ENCODE measurements at regions not wholly inside any gene's neighbourhood (a gene's known extent, or its start where the extent isn't known, plus 50 kb on each side); places are given as distances from the start of the nearest gene placed in this dataset.

DNA sequence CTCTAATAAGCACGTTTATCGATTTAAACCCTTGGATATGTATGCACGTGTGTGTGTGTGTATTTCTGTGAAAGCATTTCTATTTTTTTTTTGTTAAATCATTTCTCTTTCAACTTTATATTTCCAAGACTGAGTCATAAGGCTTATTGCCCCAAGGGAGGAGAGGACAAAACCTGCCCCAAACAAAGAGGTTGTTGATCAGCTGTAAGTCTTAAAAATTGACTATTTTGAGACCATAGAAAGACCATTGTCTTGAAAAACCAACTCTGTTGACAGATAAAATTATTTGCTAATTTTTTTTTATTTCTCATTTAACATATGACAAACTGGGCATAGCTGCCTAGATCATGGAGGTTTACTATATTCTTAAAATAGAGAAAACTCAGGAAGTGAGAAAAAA lies 222.4 kb downstream of the FMR1NB start:
- TF ChIP-seq SUZ12 (IDR thresholded peaks at IDR 0.05; ENCODE audit: extremely low read depth, insufficient read depth, insufficient read length), result no peak
- TF ChIP-seq ZNF274 (IDR thresholded peaks at IDR 0.05; ENCODE audit: low read depth, low read length), result no peak
- no peak for TF ChIP-seq YY1 (IDR thresholded peaks at IDR 0.05; ENCODE audit: insufficient read depth, insufficient read length)
- H3K9me3 ChIP-seq (ENCODE audit: insufficient read depth, low read length), result no peaks in the 10 kb centered on the region
- DNase-seq (ENCODE audit: low read depth, low spot score), result no peak
- H3K4me3 ChIP-seq (ENCODE audit: insufficient read length, low read depth), result no peak overlapping the region
- H3K9ac ChIP-seq (ENCODE audit: insufficient read length, low read depth), result no peak overlapping the region
- H3K27me3 ChIP-seq (ENCODE audit: insufficient read depth, insufficient read length), result no peaks in the 10 kb centered on the region
- no peaks in the 10 kb centered on the region for H3K4me1 ChIP-seq (ENCODE audit: insufficient read depth, insufficient read length)
- no peaks in the 10 kb centered on the region for H3K36me3 ChIP-seq (ENCODE audit: insufficient read depth, insufficient read length, low read length)

DNA sequence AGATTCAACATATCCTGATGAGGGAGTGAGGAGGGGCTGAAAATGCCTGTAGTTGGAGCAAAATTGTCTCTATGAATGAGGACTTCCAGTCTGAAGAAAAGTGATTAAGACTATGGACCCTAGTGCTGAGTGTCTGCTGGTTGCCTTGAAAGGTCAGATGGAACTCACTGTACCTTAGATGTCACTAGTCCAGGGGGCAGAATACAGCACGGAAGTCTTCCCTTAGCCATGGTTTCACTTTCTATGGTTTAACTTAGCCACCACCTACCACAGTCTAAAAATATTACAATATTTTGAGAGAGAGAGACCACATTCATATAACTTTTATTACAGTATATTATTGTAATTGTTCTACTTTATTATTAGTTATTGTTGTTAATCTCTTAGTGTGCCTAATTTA lies 223.1 kb downstream of the FMR1NB start:
- Histone ChIP-seq H3K27me3 (ENCODE audit: insufficient read depth, insufficient read length) (no peaks in the 10 kb centered on the region), H3K4me3 (ENCODE audit: insufficient read length, low read depth) (no peak overlapping the region), H3K9me3 (ENCODE audit: insufficient read depth, low read length) (no peaks in the 10 kb centered on the region), H3K4me1 (ENCODE audit: insufficient read depth, insufficient read length) (no peaks in the 10 kb centered on the region), H3K9ac (ENCODE audit: insufficient read length, low read depth) (no peak overlapping the region), H3K36me3 (ENCODE audit: insufficient read depth, insufficient read length, low read length) (no peaks in the 10 kb centered on the region)
- TF ChIP-seq SUZ12 (IDR thresholded peaks at IDR 0.05; ENCODE audit: extremely low read depth, insufficient read depth, insufficient read length) (no peak), ZNF274 (IDR thresholded peaks at IDR 0.05; ENCODE audit: low read depth, low read length) (no peak), YY1 (IDR thresholded peaks at IDR 0.05; ENCODE audit: insufficient read depth, insufficient read length) (no peak)
- DNase-seq (ENCODE audit: low read depth, low spot score), result no peak

GRCh38 chrX:148214786-148215185 lies 233.6 kb downstream of the FMR1NB start:
- Histone ChIP-seq H3K9ac (ENCODE audit: insufficient read length, low read depth) (no peak overlapping the region), H3K9me3 (ENCODE audit: insufficient read depth, low read length) (peaks cover 6% of the 10 kb centered on the region; the same call in 1 of the 2 replicates), H3K27me3 (ENCODE audit: insufficient read depth, insufficient read length) (no peaks in the 10 kb centered on the region), H3K4me1 (ENCODE audit: insufficient read depth, insufficient read length) (no peaks in the 10 kb centered on the region), H3K36me3 (ENCODE audit: insufficient read depth, insufficient read length, low read length) (no peaks in the 10 kb centered on the region), H3K4me3 (ENCODE audit: insufficient read length, low read depth) (no peak overlapping the region)
- TF ChIP-seq SUZ12 (IDR thresholded peaks at IDR 0.05; ENCODE audit: extremely low read depth, insufficient read depth, insufficient read length), result no peak
- no peak for TF ChIP-seq YY1 (IDR thresholded peaks at IDR 0.05; ENCODE audit: insufficient read depth, insufficient read length)
- no peak for TF ChIP-seq ZNF274 (IDR thresholded peaks at IDR 0.05; ENCODE audit: low read depth, low read length)
- no peak for DNase-seq (ENCODE audit: low read depth, low spot score)

- no peak overlapping the region for H3K9ac ChIP-seq (ENCODE audit: insufficient read length, low read depth)
- no peaks in the 10 kb centered on the region for H3K9me3 ChIP-seq (ENCODE audit: insufficient read depth, low read length)
- no peak overlapping the region for H3K4me3 ChIP-seq (ENCODE audit: insufficient read length, low read depth)
- no peaks in the 10 kb centered on the region for H3K27me3 ChIP-seq (ENCODE audit: insufficient read depth, insufficient read length)
- TF ChIP-seq YY1 (IDR thresholded peaks at IDR 0.05; ENCODE audit: insufficient read depth, insufficient read length) (no peak), ZNF274 (IDR thresholded peaks at IDR 0.05; ENCODE audit: low read depth, low read length) (no peak), SUZ12 (IDR thresholded peaks at IDR 0.05; ENCODE audit: extremely low read depth, insufficient read depth, insufficient read length) (no peak)
- H3K36me3 ChIP-seq (ENCODE audit: insufficient read depth, insufficient read length, low read length), result no peaks in the 10 kb centered on the region
- no peak for DNase-seq (ENCODE audit: low read depth, low spot score)
- H3K4me1 ChIP-seq (ENCODE audit: insufficient read depth, insufficient read length), result no peaks in the 10 kb centered on the region
Measured at GRCh38 chrX:148215726-148216125, 234.6 kb downstream of the FMR1NB start.

- H3K9ac ChIP-seq (ENCODE audit: insufficient read length, low read depth), result no peak overlapping the region
- H3K4me1 ChIP-seq (ENCODE audit: insufficient read depth, insufficient read length), result no peaks in the 10 kb centered on the region
- no peak for TF ChIP-seq SUZ12 (IDR thresholded peaks at IDR 0.05; ENCODE audit: extremely low read depth, insufficient read depth, insufficient read length)
- no peak for TF ChIP-seq ZNF274 (IDR thresholded peaks at IDR 0.05; ENCODE audit: low read depth, low read length)
- no peak for TF ChIP-seq YY1 (IDR thresholded peaks at IDR 0.05; ENCODE audit: insufficient read depth, insufficient read length)
- no peak overlapping the region for H3K4me3 ChIP-seq (ENCODE audit: insufficient read length, low read depth)
- no peaks in the 10 kb centered on the region for H3K9me3 ChIP-seq (ENCODE audit: insufficient read depth, low read length)
- no peak for DNase-seq (ENCODE audit: low read depth, low spot score)
- no peaks in the 10 kb centered on the region for H3K36me3 ChIP-seq (ENCODE audit: insufficient read depth, insufficient read length, low read length)
- no peaks in the 10 kb centered on the region for H3K27me3 ChIP-seq (ENCODE audit: insufficient read depth, insufficient read length)
Measured at GRCh38 chrX:148223361-148223760, 242.2 kb downstream of the FMR1NB start.

DNA sequence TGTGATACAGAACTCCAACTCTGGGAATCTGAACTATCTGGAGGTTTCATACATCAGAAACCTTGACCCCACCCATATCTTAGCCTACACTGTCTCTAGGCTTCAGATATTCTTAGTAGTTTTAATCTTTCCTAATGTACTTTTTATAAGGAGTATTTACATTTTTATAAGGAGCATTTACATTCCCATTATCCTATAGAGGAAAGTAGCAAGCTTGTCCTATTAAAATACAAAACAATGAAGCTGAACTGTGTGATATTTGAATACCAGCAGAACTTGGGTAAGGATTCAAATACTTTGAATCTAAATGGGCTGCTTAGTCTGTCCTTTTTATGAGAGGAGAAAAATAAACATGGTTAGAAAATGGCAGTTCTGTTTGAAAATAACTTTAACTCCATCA lies 247.4 kb downstream of the FMR1NB start:
- Histone ChIP-seq H3K4me1 (ENCODE audit: insufficient read depth, insufficient read length) (no peaks in the 10 kb centered on the region), H3K9ac (ENCODE audit: insufficient read length, low read depth) (no peak overlapping the region), H3K36me3 (ENCODE audit: insufficient read depth, insufficient read length, low read length) (no peaks in the 10 kb centered on the region), H3K27me3 (ENCODE audit: insufficient read depth, insufficient read length) (no peaks in the 10 kb centered on the region), H3K4me3 (ENCODE audit: insufficient read length, low read depth) (no peak overlapping the region), H3K9me3 (ENCODE audit: insufficient read depth, low read length) (no peaks in the 10 kb centered on the region)
- no peak for DNase-seq (ENCODE audit: low read depth, low spot score)
- TF ChIP-seq ZNF274 (IDR thresholded peaks at IDR 0.05; ENCODE audit: low read depth, low read length) (no peak), SUZ12 (IDR thresholded peaks at IDR 0.05; ENCODE audit: extremely low read depth, insufficient read depth, insufficient read length) (no peak), YY1 (IDR thresholded peaks at IDR 0.05; ENCODE audit: insufficient read depth, insufficient read length) (no peak)

GRCh38 chrX:148229801-148230303 lies 248.7 kb downstream of the FMR1NB start:
- DNase-seq (ENCODE audit: low read depth, low spot score), result no peak
- TF ChIP-seq ZNF274 (IDR thresholded peaks at IDR 0.05; ENCODE audit: low read depth, low read length) (no peak), YY1 (IDR thresholded peaks at IDR 0.05; ENCODE audit: insufficient read depth, insufficient read length) (no peak), SUZ12 (IDR thresholded peaks at IDR 0.05; ENCODE audit: extremely low read depth, insufficient read depth, insufficient read length) (no peak)
- Histone ChIP-seq H3K4me3 (ENCODE audit: insufficient read length, low read depth) (no peak overlapping the region), H3K36me3 (ENCODE audit: insufficient read depth, insufficient read length, low read length) (no peaks in the 10 kb centered on the region), H3K9ac (ENCODE audit: insufficient read length, low read depth) (no peak overlapping the region), H3K9me3 (ENCODE audit: insufficient read depth, low read length) (no peaks in the 10 kb centered on the region), H3K4me1 (ENCODE audit: insufficient read depth, insufficient read length) (no peaks in the 10 kb centered on the region), H3K27me3 (ENCODE audit: insufficient read depth, insufficient read length) (no peaks in the 10 kb centered on the region)
